SK-N-SH treated with all-trans-retinoic acid at 6 μM for 48 hours (cell line): ENCODE measurements at regions not wholly inside any gene's neighbourhood (a gene's known extent, or its start where the extent isn't known, plus 50 kb on each side); places are given as distances from the start of the nearest gene placed in this dataset.

ENCODE experiments used
- ARNTL ChIP-seq: fragments of 450-650 bp; formaldehyde crosslinking; IDR thresholded peaks from 2 replicates; pipeline ENCODE4 v1.5.0; 2020; ENCODE audit warnings: low read depth, mild to moderate bottlenecking, moderate library complexity, borderline replicate concordance
- BACH2 ChIP-seq: fragments of 250-450 bp; sonication (Bioruptor Pico); IDR thresholded peaks from 2 replicates; pipeline ENCODE4 v1.9.0; 2021; ENCODE audit warnings: mild to moderate bottlenecking, borderline replicate concordance
- ISL1 ChIP-seq: fragments of 250-450 bp; sonication (Bioruptor Pico); IDR thresholded peaks from 2 replicates; pipeline ENCODE4 v2.1.2; 2022; ENCODE audit warnings: mild to moderate bottlenecking, moderate library complexity
- PPARA ChIP-seq: fragments of 250-450 bp; sonication (Bioruptor Pico); IDR thresholded peaks from 2 replicates; pipeline ENCODE4 v1.5.0; 2020; ENCODE audit warnings: mild to moderate bottlenecking, borderline replicate concordance
- RARB ChIP-seq: fragments of 250-450 bp; sonication (Bioruptor Pico); IDR thresholded peaks from 2 replicates; pipeline ENCODE4 v1.8.0; 2021; ENCODE audit warnings: mild to moderate bottlenecking, moderate library complexity
- SNAI2 ChIP-seq: fragments of 250-450 bp; sonication (Bioruptor Pico); IDR thresholded peaks from 2 replicates; pipeline ENCODE4 v1.5.0; 2020; ENCODE audit warnings: mild to moderate bottlenecking, moderate library complexity
- TCF4 ChIP-seq: fragments of 250-450 bp; sonication (Bioruptor Pico); IDR thresholded peaks from 2 replicates; pipeline ENCODE4 v1.8.0; 2021; ENCODE audit warnings: mild to moderate bottlenecking, moderate library complexity, borderline replicate concordance
- TOX ChIP-seq: fragments of 250-450 bp; sonication (Bioruptor Pico); IDR thresholded peaks from 2 replicates; pipeline ENCODE4 v1.8.0; 2021; ENCODE audit warnings: mild to moderate bottlenecking, moderate library complexity, borderline replicate concordance
- ZFP3 ChIP-seq: fragments of 250-450 bp; sonication (Bioruptor Pico); IDR thresholded peaks from 2 replicates; pipeline ENCODE4 v1.5.0; 2020; ENCODE audit warnings: mild to moderate bottlenecking, moderate library complexity
- ZFP30 ChIP-seq: fragments of 450-650 bp; formaldehyde crosslinking; IDR thresholded peaks from 2 replicates; pipeline ENCODE4 v1.5.0; 2022; ENCODE audit warnings: mild to moderate bottlenecking, moderate library complexity
- ZNF8 ChIP-seq: fragments of 450-650 bp; formaldehyde crosslinking; IDR thresholded peaks from 2 replicates; pipeline ENCODE4 v1.5.0; 2020; ENCODE audit warnings: mild to moderate bottlenecking, moderate library complexity
- TF ChIP-seq, protein P1 (sequence below): fragments of 250-450 bp; sonication (Bioruptor Pico); IDR thresholded peaks from 2 replicates; pipeline ENCODE4 v1.5.1; 2021; ENCODE audit warnings: mild to moderate bottlenecking, moderate library complexity
- TF ChIP-seq, protein P2 (sequence below): fragments of 250-450 bp; sonication (Bioruptor Pico); IDR thresholded peaks from 2 replicates; pipeline ENCODE4 v1.8.0; 2021; ENCODE audit warnings: low read depth, mild to moderate bottlenecking, moderate library complexity, borderline replicate concordance
- TF ChIP-seq, protein P3 (sequence below): fragments of 250-450 bp; sonication (Bioruptor Pico); IDR thresholded peaks from 2 replicates; pipeline ENCODE4 v1.8.0; 2020; ENCODE audit warnings: mild to moderate bottlenecking, moderate library complexity, borderline replicate concordance

DNA sequence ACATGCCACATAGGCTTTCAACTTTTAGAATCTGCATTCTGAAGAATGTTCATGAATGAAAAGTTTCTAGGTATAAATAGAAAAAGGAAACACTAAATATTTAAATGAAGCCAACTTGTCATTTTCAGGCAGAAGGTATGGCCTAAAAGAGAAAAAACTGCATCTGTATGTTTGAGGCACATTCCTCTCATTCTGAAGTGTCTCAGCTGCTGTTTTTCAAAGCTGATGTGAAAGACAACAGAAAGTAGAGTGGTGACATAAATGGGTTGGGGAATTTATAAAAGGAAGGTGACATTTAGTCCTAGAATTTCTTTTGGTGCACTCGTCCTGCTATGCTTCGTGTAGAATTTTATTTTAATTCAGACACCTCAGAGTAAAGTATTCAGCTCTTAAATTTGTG lies 539.6 kb upstream of the SLITRK5 start:
- no peak for TF ChIP-seq ZFP3 (CRISPR knock-in tag)
- TF ChIP-seq, protein P1, sequence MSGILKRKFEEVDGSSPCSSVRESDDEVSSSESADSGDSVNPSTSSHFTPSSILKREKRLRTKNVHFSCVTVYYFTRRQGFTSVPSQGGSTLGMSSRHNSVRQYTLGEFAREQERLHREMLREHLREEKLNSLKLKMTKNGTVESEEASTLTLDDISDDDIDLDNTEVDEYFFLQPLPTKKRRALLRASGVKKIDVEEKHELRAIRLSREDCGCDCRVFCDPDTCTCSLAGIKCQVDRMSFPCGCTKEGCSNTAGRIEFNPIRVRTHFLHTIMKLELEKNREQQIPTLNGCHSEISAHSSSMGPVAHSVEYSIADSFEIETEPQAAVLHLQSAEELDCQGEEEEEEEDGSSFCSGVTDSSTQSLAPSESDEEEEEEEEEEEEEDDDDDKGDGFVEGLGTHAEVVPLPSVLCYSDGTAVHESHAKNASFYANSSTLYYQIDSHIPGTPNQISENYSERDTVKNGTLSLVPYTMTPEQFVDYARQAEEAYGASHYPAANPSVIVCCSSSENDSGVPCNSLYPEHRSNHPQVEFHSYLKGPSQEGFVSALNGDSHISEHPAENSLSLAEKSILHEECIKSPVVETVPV (CRISPR knock-in tag) = no peak
- TF ChIP-seq, protein P2, sequence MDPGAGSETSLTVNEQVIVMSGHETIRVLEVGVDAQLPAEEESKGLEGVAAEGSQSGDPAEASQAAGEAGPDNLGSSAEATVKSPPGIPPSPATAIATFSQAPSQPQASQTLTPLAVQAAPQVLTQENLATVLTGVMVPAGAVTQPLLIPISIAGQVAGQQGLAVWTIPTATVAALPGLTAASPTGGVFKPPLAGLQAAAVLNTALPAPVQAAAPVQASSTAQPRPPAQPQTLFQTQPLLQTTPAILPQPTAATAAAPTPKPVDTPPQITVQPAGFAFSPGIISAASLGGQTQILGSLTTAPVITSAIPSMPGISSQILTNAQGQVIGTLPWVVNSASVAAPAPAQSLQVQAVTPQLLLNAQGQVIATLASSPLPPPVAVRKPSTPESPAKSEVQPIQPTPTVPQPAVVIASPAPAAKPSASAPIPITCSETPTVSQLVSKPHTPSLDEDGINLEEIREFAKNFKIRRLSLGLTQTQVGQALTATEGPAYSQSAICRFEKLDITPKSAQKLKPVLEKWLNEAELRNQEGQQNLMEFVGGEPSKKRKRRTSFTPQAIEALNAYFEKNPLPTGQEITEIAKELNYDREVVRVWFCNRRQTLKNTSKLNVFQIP (CRISPR knock-in tag) = no peak
- TF ChIP-seq BACH2 (CRISPR knock-in tag) = no peak
- TF ChIP-seq ARNTL = no peak
- TF ChIP-seq SNAI2 (CRISPR knock-in tag) = no peak
- TF ChIP-seq TOX (CRISPR knock-in tag) = no peak
- TF ChIP-seq RARB (CRISPR knock-in tag) = no peak
- TF ChIP-seq, protein P3, sequence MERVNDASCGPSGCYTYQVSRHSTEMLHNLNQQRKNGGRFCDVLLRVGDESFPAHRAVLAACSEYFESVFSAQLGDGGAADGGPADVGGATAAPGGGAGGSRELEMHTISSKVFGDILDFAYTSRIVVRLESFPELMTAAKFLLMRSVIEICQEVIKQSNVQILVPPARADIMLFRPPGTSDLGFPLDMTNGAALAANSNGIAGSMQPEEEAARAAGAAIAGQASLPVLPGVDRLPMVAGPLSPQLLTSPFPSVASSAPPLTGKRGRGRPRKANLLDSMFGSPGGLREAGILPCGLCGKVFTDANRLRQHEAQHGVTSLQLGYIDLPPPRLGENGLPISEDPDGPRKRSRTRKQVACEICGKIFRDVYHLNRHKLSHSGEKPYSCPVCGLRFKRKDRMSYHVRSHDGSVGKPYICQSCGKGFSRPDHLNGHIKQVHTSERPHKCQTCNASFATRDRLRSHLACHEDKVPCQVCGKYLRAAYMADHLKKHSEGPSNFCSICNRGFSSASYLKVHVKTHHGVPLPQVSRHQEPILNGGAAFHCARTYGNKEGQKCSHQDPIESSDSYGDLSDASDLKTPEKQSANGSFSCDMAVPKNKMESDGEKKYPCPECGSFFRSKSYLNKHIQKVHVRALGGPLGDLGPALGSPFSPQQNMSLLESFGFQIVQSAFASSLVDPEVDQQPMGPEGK (CRISPR knock-in tag) = no peak
- TF ChIP-seq TCF4 (CRISPR knock-in tag) = no peak
- TF ChIP-seq PPARA (CRISPR knock-in tag) = no peak
- no peak for TF ChIP-seq ZNF8 (CRISPR knock-in tag)
- TF ChIP-seq ZFP30 (CRISPR knock-in tag) = no peak
- TF ChIP-seq ISL1 (CRISPR knock-in tag) = no peak
